HepG2 (cell line): ENCODE measurements at regions not wholly inside any gene's neighbourhood (a gene's known extent, or its start where the extent isn't known, plus 50 kb on each side); places are given as distances from the start of the nearest gene placed in this dataset.
"Not testable (repeated sequence)": the region's sequence is repeated elsewhere in the genome, so short reads cannot be mapped to it uniquely, and the experiment has no call there.

ENCODE experiments used
- ADNP ChIP-seq: sonication (generic); formaldehyde crosslinking; IDR thresholded peaks from 2 replicates; pipeline ENCODE4 v1.4.0; 2020; ENCODE audit warnings: missing genetic modification reagents
- BRD4 ChIP-seq: sonication (generic); formaldehyde crosslinking; IDR thresholded peaks from 2 replicates; pipeline ENCODE4 v1.4.0; 2020; ENCODE audit warnings: missing genetic modification reagents
- CTCF ChIP-seq: sonication (generic); formaldehyde crosslinking; IDR thresholded peaks from 2 replicates; pipeline ENCODE4 v1.5.0; 2020; ENCODE audit warnings: mild to moderate bottlenecking, missing genetic modification reagents, moderate library complexity
- JUN ChIP-seq: sonication (generic); formaldehyde crosslinking; IDR thresholded peaks from 2 replicates; pipeline ENCODE4 v1.4.0; 2020; ENCODE audit warnings: mild to moderate bottlenecking, missing genetic modification reagents
- PAX8 ChIP-seq: sonication (generic); formaldehyde crosslinking; IDR thresholded peaks from 2 replicates; pipeline ENCODE4 v1.8.0; 2022; ENCODE audit warnings: mild to moderate bottlenecking, missing genetic modification reagents, borderline replicate concordance
- ZNF501 ChIP-seq: sonication (generic); formaldehyde crosslinking; IDR thresholded peaks from 2 replicates; pipeline ENCODE4 v1.5.1; 2020; ENCODE audit warnings: mild to moderate bottlenecking, moderate library complexity, missing genetic modification reagents

- not testable (repeated sequence) for TF ChIP-seq ZNF501 (CRISPR knock-in tag); PAX8 (CRISPR knock-in tag); BRD4 (CRISPR knock-in tag); ADNP; JUN (CRISPR knock-in tag); CTCF
Measured at GRCh38 chr3:18182923-18183322, 242.2 kb downstream of the SATB1 start.
